ENCODE measurements at regions not wholly inside any gene's neighbourhood (a gene's known extent, or its start where the extent isn't known, plus 50 kb on each side); places are given as distances from the start of the nearest gene placed in this dataset.

DNA sequence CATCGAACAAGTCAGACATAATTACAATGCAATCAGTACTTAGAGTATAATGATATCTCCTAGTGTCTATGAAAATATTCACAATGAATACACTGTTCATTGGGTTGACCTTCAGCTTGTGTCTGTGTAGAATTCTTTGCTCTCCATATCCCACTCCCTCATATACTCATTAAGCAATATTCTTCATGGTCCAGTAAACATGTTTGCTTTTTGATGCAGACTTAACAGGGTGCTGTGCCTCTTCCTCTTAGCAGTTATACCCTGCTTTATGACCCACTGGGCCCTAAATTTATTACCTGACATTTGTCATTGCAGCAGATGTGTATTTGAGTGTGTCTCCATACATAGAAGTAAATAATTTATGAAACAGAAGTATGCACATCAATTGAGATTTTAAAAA, 352.5 kb upstream of the CCDC179 start:
- TF ChIP-seq, protein P1, sequence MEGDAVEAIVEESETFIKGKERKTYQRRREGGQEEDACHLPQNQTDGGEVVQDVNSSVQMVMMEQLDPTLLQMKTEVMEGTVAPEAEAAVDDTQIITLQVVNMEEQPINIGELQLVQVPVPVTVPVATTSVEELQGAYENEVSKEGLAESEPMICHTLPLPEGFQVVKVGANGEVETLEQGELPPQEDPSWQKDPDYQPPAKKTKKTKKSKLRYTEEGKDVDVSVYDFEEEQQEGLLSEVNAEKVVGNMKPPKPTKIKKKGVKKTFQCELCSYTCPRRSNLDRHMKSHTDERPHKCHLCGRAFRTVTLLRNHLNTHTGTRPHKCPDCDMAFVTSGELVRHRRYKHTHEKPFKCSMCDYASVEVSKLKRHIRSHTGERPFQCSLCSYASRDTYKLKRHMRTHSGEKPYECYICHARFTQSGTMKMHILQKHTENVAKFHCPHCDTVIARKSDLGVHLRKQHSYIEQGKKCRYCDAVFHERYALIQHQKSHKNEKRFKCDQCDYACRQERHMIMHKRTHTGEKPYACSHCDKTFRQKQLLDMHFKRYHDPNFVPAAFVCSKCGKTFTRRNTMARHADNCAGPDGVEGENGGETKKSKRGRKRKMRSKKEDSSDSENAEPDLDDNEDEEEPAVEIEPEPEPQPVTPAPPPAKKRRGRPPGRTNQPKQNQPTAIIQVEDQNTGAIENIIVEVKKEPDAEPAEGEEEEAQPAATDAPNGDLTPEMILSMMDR (IDR thresholded peaks at IDR 0.05; ENCODE audit: insufficient read depth, low read depth, low read length): no peak
- TF ChIP-seq EZH2 (IDR thresholded peaks at IDR 0.05; ENCODE audit: insufficient read depth, low read length): no peak
